ENCODE measurements at regions not wholly inside any gene's neighbourhood (a gene's known extent, or its start where the extent isn't known, plus 50 kb on each side); places are given as distances from the start of the nearest gene placed in this dataset.

- TF ChIP-seq GATA2 (IDR thresholded peaks at IDR 0.05; ENCODE audit: low read depth, low read length) = no peak
- TF ChIP-seq GATA3 (IDR thresholded peaks at IDR 0.05; ENCODE audit: low read depth, low read length) = no peak
Measured at GRCh38 chr6:56841381-56841749, 113.5 kb upstream of the BEND6 start.
